ENCODE measurements at regions not wholly inside any gene's neighbourhood (a gene's known extent, or its start where the extent isn't known, plus 50 kb on each side); places are given as distances from the start of the nearest gene placed in this dataset.

- no peak for TF ChIP-seq CTCF (IDR thresholded peaks at IDR 0.05)
- TF ChIP-seq POLR2A (IDR thresholded peaks at IDR 0.05), result no peak
Observed at GRCh38 chr4:96912716-96913115, 1072.8 kb downstream of the PDHA2 start.
